ENCODE measurements at regions not wholly inside any gene's neighbourhood (a gene's known extent, or its start where the extent isn't known, plus 50 kb on each side); places are given as distances from the start of the nearest gene placed in this dataset.

GRCh38 chr1:234702342-234703000 is 92.5 kb upstream of the IRF2BP2 start:
- H3K9me3 ChIP-seq (ENCODE audit: severe bottlenecking), result no peaks in the 10 kb centered on the region
- ATAC-seq (ENCODE audit: low read depth) (no peak), DNase-seq (ENCODE audit: low spot score) (no peak)
- no peak for TF ChIP-seq CTCF (IDR thresholded peaks at IDR 0.05; ENCODE audit: poor library complexity, severe bottlenecking)
- no peak overlapping the region for H3K4me3 ChIP-seq (ENCODE audit: severe bottlenecking)
- no peaks in the 10 kb centered on the region for H3K4me1 ChIP-seq (ENCODE audit: insufficient read depth, poor library complexity, severe bottlenecking)
- H3K27ac ChIP-seq (ENCODE audit: poor library complexity, severe bottlenecking), result no peak overlapping the region
- H3K36me3 ChIP-seq (ENCODE audit: low read depth), result no peaks in the 10 kb centered on the region
- no peaks in the 10 kb centered on the region for H3K27me3 ChIP-seq (ENCODE audit: insufficient read depth, poor library complexity, severe bottlenecking)

- DNase-seq (ENCODE audit: low spot score) (no peak), ATAC-seq (ENCODE audit: low read depth) (no peak)
- no peaks in the 10 kb centered on the region for H3K4me1 ChIP-seq (ENCODE audit: insufficient read depth, poor library complexity, severe bottlenecking)
- no peaks in the 10 kb centered on the region for H3K27me3 ChIP-seq (ENCODE audit: insufficient read depth, poor library complexity, severe bottlenecking)
- H3K36me3 ChIP-seq (ENCODE audit: low read depth), result no peaks in the 10 kb centered on the region
- H3K9me3 ChIP-seq (ENCODE audit: severe bottlenecking), result no peaks in the 10 kb centered on the region
- no peak overlapping the region for H3K4me3 ChIP-seq (ENCODE audit: severe bottlenecking)
- H3K27ac ChIP-seq (ENCODE audit: poor library complexity, severe bottlenecking), result no peak overlapping the region
- no peak for TF ChIP-seq CTCF (IDR thresholded peaks at IDR 0.05; ENCODE audit: poor library complexity, severe bottlenecking)
These were observed 91.9 kb upstream of the IRF2BP2 start for GRCh38 chr1:234701737-234702341.

- no peak overlapping the region for H3K4me3 ChIP-seq (ENCODE audit: severe bottlenecking)
- DNase-seq (ENCODE audit: low spot score) (no peak), ATAC-seq (ENCODE audit: low read depth) (no peak)
- H3K9me3 ChIP-seq (ENCODE audit: severe bottlenecking), result no peaks in the 10 kb centered on the region
- no peaks in the 10 kb centered on the region for H3K4me1 ChIP-seq (ENCODE audit: insufficient read depth, poor library complexity, severe bottlenecking)
- no peak for TF ChIP-seq CTCF (IDR thresholded peaks at IDR 0.05; ENCODE audit: poor library complexity, severe bottlenecking)
- H3K36me3 ChIP-seq (ENCODE audit: low read depth), result no peaks in the 10 kb centered on the region
- H3K27me3 ChIP-seq (ENCODE audit: insufficient read depth, poor library complexity, severe bottlenecking), result no peaks in the 10 kb centered on the region
- H3K27ac ChIP-seq (ENCODE audit: poor library complexity, severe bottlenecking), result no peak overlapping the region
These were observed 90.1 kb upstream of the IRF2BP2 start for GRCh38 chr1:234699795-234700665.

GRCh38 chr1:234698686-234699085 is 88.7 kb upstream of the IRF2BP2 start:
- TF ChIP-seq CTCF (IDR thresholded peaks at IDR 0.05; ENCODE audit: poor library complexity, severe bottlenecking), result no peak
- Histone ChIP-seq H3K27ac (ENCODE audit: poor library complexity, severe bottlenecking) (no peak overlapping the region), H3K4me1 (ENCODE audit: insufficient read depth, poor library complexity, severe bottlenecking) (no peaks in the 10 kb centered on the region), H3K27me3 (ENCODE audit: insufficient read depth, poor library complexity, severe bottlenecking) (no peaks in the 10 kb centered on the region), H3K36me3 (ENCODE audit: low read depth) (no peaks in the 10 kb centered on the region), H3K4me3 (ENCODE audit: severe bottlenecking) (no peak overlapping the region), H3K9me3 (ENCODE audit: severe bottlenecking) (no peaks in the 10 kb centered on the region)
- DNase-seq (ENCODE audit: low spot score) (no peak), ATAC-seq (ENCODE audit: low read depth) (no peak)
